K562 (cell line): ENCODE measurements at regions not wholly inside any gene's neighbourhood (a gene's known extent, or its start where the extent isn't known, plus 50 kb on each side); places are given as distances from the start of the nearest gene placed in this dataset.

Experiments
- ATAC-seq: fragments of 200-7000 bp; cut with Tn5 transposase; 3 replicates; pipeline ENCODE4 v1.9.1; 2020; ENCODE audit warnings: moderate library complexity
- BruUV-seq: library from RNA; stranded (reverse); fragments of 400-500 nt; replicated peaks from 2 replicates; lab custom pipeline; 2021; lab: Mats Ljungman, UMichigan
- CTCF ChIA-PET: fragments of 300-600 bp; formaldehyde crosslinking; extraction: SDS; loops from one replicate; lab custom pipeline; 2021; ENCODE audit warnings: low intra/inter-chr PET ratio; lab: Yijun Ruan, JAX
- POLR2A ChIA-PET: fragments of 300-600, 350-650 bp; sonication (Branson Sonifier 250); formaldehyde crosslinking; extraction: SDS; loops from one replicate; lab custom pipeline; 2021; ENCODE audit warnings: antibody characterized with exemption, inconsistent platforms; lab: Yijun Ruan, JAX
- DNase-seq, 4 experiments: peaks; one replicate each; pipeline versions ENCODE4 v3.0.0 to v3.0.0-alpha.2; 2011 to 2018; ENCODE audit warnings: low spot score in 3 of 4, mixed read lengths in 3 of 4; ENCODE audit errors: extremely low read depth in 1 of 4
- FAIRE-seq: peaks from 2 replicates; lab custom pipeline; 2011; peaks lifted over from hg19 to GRCh38; lab: Jason Lieb, UNC
- H2AFZ ChIP-seq: 2 replicates; pipeline ENCODE4 v1.6.0; 2011; ENCODE audit warnings: low read depth, low read length, control low read depth, inconsistent platforms
- H3K27ac ChIP-seq: fragments of 200-600 bp; 3 replicates; pipeline ENCODE4 v1.8.0; 2011; ENCODE audit warnings: low read depth, mild to moderate bottlenecking, control low read depth, inconsistent platforms, low read length, moderate library complexity, mixed read lengths; ENCODE audit errors: extremely low read depth
- H3K27me3 ChIP-seq, 2 experiments: fragments of 300-600 bp in 1 of 2; 2 replicates in 1 of 2; 3 replicates in 1 of 2; pipeline versions ENCODE4 v1.6.0 to v1.8.0; 2011; ENCODE audit warnings: inconsistent platforms in 2 of 2, low read length in 2 of 2, mild to moderate bottlenecking in 1 of 2, mixed read lengths in 1 of 2, moderate library complexity in 1 of 2; ENCODE audit not compliant: control insufficient read depth in 2 of 2, insufficient read depth in 2 of 2
- H3K36me3 ChIP-seq: fragments of 300-600 bp; 3 replicates; pipeline ENCODE4 v1.8.0; 2011; ENCODE audit warnings: mild to moderate bottlenecking, low read length, inconsistent platforms; ENCODE audit not compliant: control insufficient read depth, insufficient read depth
- H3K4me1 ChIP-seq, 2 experiments: fragments of 200-600 bp in 1 of 2; replicated peaks in 1 of 2; 2 replicates in 1 of 2; 3 replicates in 1 of 2; pipeline versions ENCODE4 v1.5.1 to v1.8.0; 2011; ENCODE audit warnings: inconsistent platforms in 2 of 2, low read length in 2 of 2, mild to moderate bottlenecking in 1 of 2, mixed read lengths in 1 of 2, moderate library complexity in 1 of 2; ENCODE audit not compliant: control insufficient read depth in 2 of 2, insufficient read depth in 2 of 2
- H3K4me2 ChIP-seq: 2 replicates; pipeline ENCODE4 v1.6.1; 2011; ENCODE audit warnings: low read length, control low read depth, inconsistent platforms, mixed read lengths; ENCODE audit not compliant: insufficient read depth
- H3K4me3 ChIP-seq: fragments of 200-600 bp; sonication (generic), shearing (Covaris generic); 2 replicates; pipeline ENCODE4 v1.5.1; 2016; ENCODE audit warnings: control low read depth, inconsistent platforms
- H3K79me2 ChIP-seq: fragments of 200-600 bp; 3 replicates; pipeline ENCODE4 v1.8.0; 2011; ENCODE audit warnings: low read length, inconsistent platforms; ENCODE audit not compliant: control insufficient read depth, insufficient read depth
- H3K9ac ChIP-seq, 2 experiments: 2 replicates each; pipeline versions ENCODE4 v1.6.0 to v1.6.1; 2011; ENCODE audit warnings: low read depth in 2 of 2, low read length in 2 of 2, control low read depth in 1 of 2, inconsistent platforms in 1 of 2, mild to moderate bottlenecking in 1 of 2, mixed read lengths in 1 of 2; ENCODE audit not compliant: insufficient read depth in 1 of 2
- H3K9me1 ChIP-seq: one replicate; pipeline ENCODE4 v1.6.0; 2011; ENCODE audit warnings: inconsistent platforms, mild to moderate bottlenecking, low read length, moderate library complexity; ENCODE audit not compliant: control insufficient read depth, insufficient read depth
- H3K9me3 ChIP-seq: replicated peaks from 2 replicates; pipeline ENCODE4 v1.5.1; 2011; ENCODE audit warnings: low read depth, low read length, inconsistent platforms; ENCODE audit not compliant: control insufficient read depth, insufficient read depth
- H4K20me1 ChIP-seq: replicated peaks from 2 replicates; pipeline ENCODE4 v1.6.1; 2011; ENCODE audit warnings: low read length, inconsistent platforms, mixed read lengths; ENCODE audit not compliant: control insufficient read depth, insufficient read depth
- CREB1 ChIP-seq, 2 experiments: sonication (generic) in 1 of 2; formaldehyde crosslinking in 1 of 2; IDR thresholded peaks; 2 replicates each; pipeline versions ENCODE4 v1.6.1 to v1.8.0; 2012 to 2022; ENCODE audit warnings: inconsistent platforms in 1 of 2, mild to moderate bottlenecking in 1 of 2, missing genetic modification reagents in 1 of 2, moderate library complexity in 1 of 2
- CREBBP ChIP-seq: IDR thresholded peaks from one replicate; pipeline ENCODE4 v1.6.1; 2012; ENCODE audit warnings: low read depth, mild to moderate bottlenecking, control low read depth, inconsistent platforms, low read length
- E2F5 ChIP-seq: sonication (generic); formaldehyde crosslinking; IDR thresholded peaks from 2 replicates; pipeline ENCODE4 v1.8.0; 2022; ENCODE audit warnings: mild to moderate bottlenecking, missing genetic modification reagents
- RERE ChIP-seq: sonication (generic); formaldehyde crosslinking; IDR thresholded peaks from 2 replicates; pipeline ENCODE4 v1.8.0; 2023; ENCODE audit warnings: missing genetic modification reagents, mild to moderate bottlenecking, borderline replicate concordance
- SNRNP70 ChIP-seq: fragments of 200-400 bp; formaldehyde crosslinking; optimal IDR thresholded peaks from 2 replicates; pipeline ENCODE3; 2017; ENCODE audit warnings: low read depth, low read length
- ZBTB2 ChIP-seq: fragments of 450-650 bp; IDR thresholded peaks from 2 replicates; pipeline ENCODE4 v1.6.1; 2016; ENCODE audit warnings: antibody characterized with exemption
- ZC3H11A ChIP-seq: IDR thresholded peaks from 2 replicates; pipeline ENCODE4 v1.6.1; 2012; ENCODE audit warnings: low read depth, low read length, improper control_type of control experiment
- ZC3H8 ChIP-seq: fragments of 450-650 bp; IDR thresholded peaks from 2 replicates; pipeline ENCODE4 v1.6.1; 2017
- ZNF41 ChIP-seq: fragments of 250-450 bp; sonication (Bioruptor Pico); conservative IDR thresholded peaks from 2 replicates; pipeline ENCODE4 v1.4.0; 2020; ENCODE audit warnings: mild to moderate bottlenecking
- ZNF717 ChIP-seq: fragments of 250-450 bp; sonication (Bioruptor Pico); IDR thresholded peaks from 2 replicates; pipeline ENCODE4 v1.5.0; 2021
- ZNF79 ChIP-seq: fragments of 250-450 bp; sonication (Bioruptor Pico); IDR thresholded peaks from 2 replicates; pipeline ENCODE4 v1.4.0; 2020; ENCODE audit warnings: low read depth, mild to moderate bottlenecking, moderate library complexity
- whole genome bisulfite sequencing: fragments of 100-300 bp; shearing (Covaris generic); methylation state at CpG from one replicate; pipeline ENCODE4 v1.1.6; 2016; ENCODE audit warnings: low coverage, mixed read lengths; ENCODE audit not compliant: insufficient coverage; ENCODE audit errors: missing lambda C conversion rate; 5-methylcytosine and 5-hydroxymethylcytosine counted together
- in situ Hi-C: fragments of 300-500 bp; cut with MboI; formaldehyde crosslinking; loops from 4 replicates; pipeline ENCODE4 v1.15.0; 2018; ENCODE audit warnings: inconsistent platforms, mixed read lengths
- intact Hi-C: fragments of 100-400 bp; cut with micrococcal nuclease; formaldehyde crosslinking; loops from 2 replicates; pipeline ENCODE4 v1.14.2; 2022
- TF ChIP-seq, protein P1 (sequence below), 2 experiments: fragments of 450-650 bp; IDR thresholded peaks; 2 replicates each; pipeline ENCODE4 v1.6.1; 2016

DNA sequence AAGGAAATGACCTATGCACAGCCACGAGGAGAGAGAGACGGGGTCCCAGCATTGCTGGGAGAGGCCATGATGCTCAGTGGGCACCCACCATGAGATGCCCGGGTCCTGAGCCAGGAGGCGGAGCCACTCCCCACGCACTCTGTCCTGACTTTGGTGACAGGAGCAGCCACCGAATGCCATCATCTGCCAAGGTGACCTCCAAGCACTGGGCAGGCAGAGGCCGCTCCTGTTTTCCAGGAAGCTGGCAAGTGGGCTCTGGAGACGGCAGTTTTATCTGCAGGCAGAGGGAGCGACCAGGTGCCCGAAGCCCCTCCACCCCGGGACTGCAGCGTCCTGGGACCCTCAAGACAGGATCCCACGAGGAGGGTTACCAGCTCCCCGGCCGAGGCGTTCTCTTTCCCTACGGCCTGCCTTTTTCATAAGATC, 453.9 kb downstream of the BRD1 start:
- Histone ChIP-seq H3K4me1 (peaks cover 0 to 20% of the 10 kb centered on the region in 2 experiments; a peak in 2 of 5 replicates), H3K9ac (no peak overlapping the region), H3K36me3 (no peaks in the 10 kb centered on the region), H3K79me2 (no peaks in the 10 kb centered on the region), H3K9me1 (no peaks in the 10 kb centered on the region), H3K9me3 (no peaks in the 10 kb centered on the region), H3K4me2 (no peak overlapping the region), H3K27me3 (peaks cover 3 to 53% of the 10 kb centered on the region in 2 experiments; a peak in 4 of 5 replicates), H3K27ac (no peak overlapping the region), H4K20me1 (no peaks in the 10 kb centered on the region), H2AFZ (no peak overlapping the region), H3K4me3 (no peak overlapping the region)
- TF ChIP-seq, protein P1, sequence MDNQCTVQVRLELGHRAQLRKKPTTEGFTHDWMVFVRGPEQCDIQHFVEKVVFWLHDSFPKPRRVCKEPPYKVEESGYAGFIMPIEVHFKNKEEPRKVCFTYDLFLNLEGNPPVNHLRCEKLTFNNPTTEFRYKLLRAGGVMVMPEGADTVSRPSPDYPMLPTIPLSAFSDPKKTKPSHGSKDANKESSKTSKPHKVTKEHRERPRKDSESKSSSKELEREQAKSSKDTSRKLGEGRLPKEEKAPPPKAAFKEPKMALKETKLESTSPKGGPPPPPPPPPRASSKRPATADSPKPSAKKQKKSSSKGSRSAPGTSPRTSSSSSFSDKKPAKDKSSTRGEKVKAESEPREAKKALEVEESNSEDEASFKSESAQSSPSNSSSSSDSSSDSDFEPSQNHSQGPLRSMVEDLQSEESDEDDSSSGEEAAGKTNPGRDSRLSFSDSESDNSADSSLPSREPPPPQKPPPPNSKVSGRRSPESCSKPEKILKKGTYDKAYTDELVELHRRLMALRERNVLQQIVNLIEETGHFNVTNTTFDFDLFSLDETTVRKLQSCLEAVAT (IDR thresholded peaks at IDR 0.05): no peak
- TF ChIP-seq CREBBP (no peak), ZNF717 (CRISPR knock-in tag) (no peak), ZNF41 (CRISPR knock-in tag) (no peak), ZC3H8 (no peak), ZNF79 (no peak), ZBTB2 (no peak), SNRNP70 (no peak), ZC3H11A (no peak), RERE (CRISPR knock-in tag) (no peak), E2F5 (no peak), CREB1 (IDR thresholded peaks at IDR 0.05) (no peak), CREB1 (CRISPR knock-in tag; IDR thresholded peaks at IDR 0.05) (no peak)
- BruUV-seq: no TSS peak
- no peak for DNase-seq
- intact Hi-C loops: no loop called here
- CTCF ChIA-PET: no interaction called here
- no peak for FAIRE-seq
- in situ Hi-C loops: no loop called here
- ATAC-seq: no peak
- POLR2A ChIA-PET: no interaction called here
- under 1% methylated on average over 14 of the region's 17 CpGs for WGBS
